Neural cell (in vitro differentiated cells): ENCODE measurements at regions not wholly inside any gene's neighbourhood (a gene's known extent, or its start where the extent isn't known, plus 50 kb on each side); places are given as distances from the start of the nearest gene placed in this dataset.

Experiments
- H2AFZ ChIP-seq: fragments of 200-600, 300-800 bp; sonication (generic), shearing (Covaris generic); 2 replicates; pipeline ENCODE4 v1.6.0; 2014; ENCODE audit warnings: low read depth, mild to moderate bottlenecking, antibody characterized with exemption, low read length, moderate library complexity
- H3F3A ChIP-seq: fragments of 200-600 bp; shearing (Covaris generic); 2 replicates; pipeline ENCODE4 v1.6.1; 2016; ENCODE audit warnings: mild to moderate bottlenecking, moderate library complexity, mixed read lengths, antibody characterized with exemption, low read length; ENCODE audit not compliant: insufficient read depth, poor library complexity, severe bottlenecking
- H3K27ac ChIP-seq: fragments of 200-600, 300-800 bp; sonication (generic), shearing (Covaris generic); 2 replicates; pipeline ENCODE4 v1.5.1; 2014; ENCODE audit warnings: mild to moderate bottlenecking, low read length, moderate library complexity
- H3K27me3 ChIP-seq: fragments of 300-800, 200-600 bp; sonication (generic), shearing (Covaris generic); 2 replicates; pipeline ENCODE4 v1.6.0; 2014; ENCODE audit warnings: mild to moderate bottlenecking, low read depth, low read length, moderate library complexity; ENCODE audit not compliant: insufficient read depth
- H3K36me3 ChIP-seq: fragments of 300-800, 200-600 bp; sonication (generic), shearing (Covaris generic); 2 replicates; pipeline ENCODE4 v1.5.1; 2014; ENCODE audit warnings: mild to moderate bottlenecking, antibody characterized with exemption, low read length, moderate library complexity; ENCODE audit not compliant: insufficient read depth
- H3K4me2 ChIP-seq: fragments of 300-800, 200-600 bp; sonication (generic), shearing (Covaris generic); 2 replicates; pipeline ENCODE4 v1.6.0; 2014; ENCODE audit warnings: mild to moderate bottlenecking, low read length
- H3K4me3 ChIP-seq: fragments of 300-800, 200-600 bp; sonication (generic), shearing (Covaris generic); 2 replicates; pipeline ENCODE4 v1.5.1; 2014; ENCODE audit warnings: mild to moderate bottlenecking, low read length, moderate library complexity
- H3K79me2 ChIP-seq: fragments of 200-600 bp; shearing (Covaris generic); replicated peaks from 2 replicates; pipeline ENCODE4 v1.6.0; 2014; ENCODE audit warnings: mild to moderate bottlenecking, low read length, moderate library complexity; ENCODE audit not compliant: insufficient read depth
- H3K9ac ChIP-seq: fragments of 300-800, 200-600 bp; sonication (generic), shearing (Covaris generic); 2 replicates; pipeline ENCODE4 v1.6.1; 2016; ENCODE audit warnings: mild to moderate bottlenecking, low read length, mixed read lengths
- H3K9me2 ChIP-seq: fragments of 200-600 bp; shearing (Covaris generic); 2 replicates; pipeline ENCODE4 v1.6.1; 2016; ENCODE audit warnings: mild to moderate bottlenecking, low read length, mixed read lengths; ENCODE audit not compliant: insufficient read depth
- H3K9me3 ChIP-seq: fragments of 200-600, 300-800 bp; sonication (generic), shearing (Covaris generic); 2 replicates; pipeline ENCODE4 v1.6.1; 2016; ENCODE audit warnings: mild to moderate bottlenecking, mixed run types, low read length, moderate library complexity, mixed read lengths
- H4K20me1 ChIP-seq: fragments of 200-600 bp; shearing (Covaris generic); 2 replicates; pipeline ENCODE4 v1.6.1; 2016; ENCODE audit warnings: mild to moderate bottlenecking, mixed run types; ENCODE audit not compliant: insufficient read depth
- EP300 ChIP-seq: fragments of 450-650 bp; conservative IDR thresholded peaks from 2 replicates; pipeline ENCODE4 v1.6.1; 2014; ENCODE audit warnings: antibody characterized with exemption, mild to moderate bottlenecking, moderate library complexity; ENCODE audit not compliant: poor library complexity, severe bottlenecking
- EZH2 ChIP-seq: fragments of 200-600, 300-800 bp; shearing (Covaris generic), sonication (generic); IDR thresholded peaks from 2 replicates; pipeline ENCODE4 v1.6.1; 2014; ENCODE audit warnings: antibody characterized with exemption, low read length, borderline replicate concordance, mild to moderate bottlenecking; ENCODE audit not compliant: insufficient read depth, poor library complexity, severe bottlenecking
- MXI1 ChIP-seq: fragments of 450-650 bp; conservative IDR thresholded peaks from 2 replicates; pipeline ENCODE4 v1.6.1; 2014; ENCODE audit warnings: antibody characterized with exemption, mild to moderate bottlenecking; ENCODE audit not compliant: poor library complexity, severe bottlenecking
- POLR2AphosphoS5 ChIP-seq: IDR thresholded peaks from 2 replicates; pipeline ENCODE4 v1.6.1; 2012
- RAD21 ChIP-seq: fragments of 450-650 bp; conservative IDR thresholded peaks from 2 replicates; pipeline ENCODE4 v1.6.1; 2014; ENCODE audit warnings: antibody characterized with exemption, mild to moderate bottlenecking, moderate library complexity
- SMC3 ChIP-seq: fragments of 450-650 bp; conservative IDR thresholded peaks from 2 replicates; pipeline ENCODE4 v1.6.1; 2014; ENCODE audit warnings: antibody characterized with exemption, mild to moderate bottlenecking, moderate library complexity; ENCODE audit not compliant: poor library complexity
- TAF1 ChIP-seq: IDR thresholded peaks from 2 replicates; pipeline ENCODE4 v1.6.1; 2012; ENCODE audit warnings: low read depth
- TF ChIP-seq, protein P1 (sequence below): fragments of 450-650 bp; IDR thresholded peaks from 2 replicates; pipeline ENCODE4 v1.5.1; 2014; ENCODE audit warnings: antibody characterized with exemption, mild to moderate bottlenecking, moderate library complexity; ENCODE audit not compliant: poor library complexity, severe bottlenecking
- TF ChIP-seq, protein P2 (sequence below): IDR thresholded peaks from 2 replicates; pipeline ENCODE4 v1.6.1; 2012; ENCODE audit warnings: borderline replicate concordance

DNA sequence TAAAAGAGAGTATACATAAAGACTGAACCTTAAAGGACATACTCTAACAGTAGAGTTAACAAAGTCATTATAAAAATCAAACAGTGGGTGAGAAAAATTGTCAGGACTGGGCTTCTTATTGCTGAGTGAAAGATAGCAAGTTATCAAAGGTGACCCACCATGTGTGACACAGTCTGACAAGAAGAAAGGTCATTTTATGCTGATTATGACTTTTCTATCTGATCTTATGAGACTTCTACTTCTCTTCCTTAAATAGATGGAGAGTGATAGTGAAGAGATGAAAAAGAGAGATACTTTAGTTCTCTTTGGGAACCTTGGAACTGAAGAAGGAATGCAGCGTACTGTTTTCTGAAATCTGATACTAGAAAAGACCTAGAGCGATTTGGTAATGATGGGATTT is 2157.1 kb downstream of the NCAM2 start:
- H3K9ac ChIP-seq: no peak overlapping the region
- no peak overlapping the region for H2AFZ ChIP-seq
- no peaks in the 10 kb centered on the region for H3K9me2 ChIP-seq
- TF ChIP-seq EZH2 (no peak), MXI1 (no peak), POLR2AphosphoS5 (no peak), RAD21 (no peak), EP300 (no peak), TAF1 (no peak), SMC3 (no peak)
- TF ChIP-seq, protein P1, sequence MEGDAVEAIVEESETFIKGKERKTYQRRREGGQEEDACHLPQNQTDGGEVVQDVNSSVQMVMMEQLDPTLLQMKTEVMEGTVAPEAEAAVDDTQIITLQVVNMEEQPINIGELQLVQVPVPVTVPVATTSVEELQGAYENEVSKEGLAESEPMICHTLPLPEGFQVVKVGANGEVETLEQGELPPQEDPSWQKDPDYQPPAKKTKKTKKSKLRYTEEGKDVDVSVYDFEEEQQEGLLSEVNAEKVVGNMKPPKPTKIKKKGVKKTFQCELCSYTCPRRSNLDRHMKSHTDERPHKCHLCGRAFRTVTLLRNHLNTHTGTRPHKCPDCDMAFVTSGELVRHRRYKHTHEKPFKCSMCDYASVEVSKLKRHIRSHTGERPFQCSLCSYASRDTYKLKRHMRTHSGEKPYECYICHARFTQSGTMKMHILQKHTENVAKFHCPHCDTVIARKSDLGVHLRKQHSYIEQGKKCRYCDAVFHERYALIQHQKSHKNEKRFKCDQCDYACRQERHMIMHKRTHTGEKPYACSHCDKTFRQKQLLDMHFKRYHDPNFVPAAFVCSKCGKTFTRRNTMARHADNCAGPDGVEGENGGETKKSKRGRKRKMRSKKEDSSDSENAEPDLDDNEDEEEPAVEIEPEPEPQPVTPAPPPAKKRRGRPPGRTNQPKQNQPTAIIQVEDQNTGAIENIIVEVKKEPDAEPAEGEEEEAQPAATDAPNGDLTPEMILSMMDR: no peak
- TF ChIP-seq, protein P2, sequence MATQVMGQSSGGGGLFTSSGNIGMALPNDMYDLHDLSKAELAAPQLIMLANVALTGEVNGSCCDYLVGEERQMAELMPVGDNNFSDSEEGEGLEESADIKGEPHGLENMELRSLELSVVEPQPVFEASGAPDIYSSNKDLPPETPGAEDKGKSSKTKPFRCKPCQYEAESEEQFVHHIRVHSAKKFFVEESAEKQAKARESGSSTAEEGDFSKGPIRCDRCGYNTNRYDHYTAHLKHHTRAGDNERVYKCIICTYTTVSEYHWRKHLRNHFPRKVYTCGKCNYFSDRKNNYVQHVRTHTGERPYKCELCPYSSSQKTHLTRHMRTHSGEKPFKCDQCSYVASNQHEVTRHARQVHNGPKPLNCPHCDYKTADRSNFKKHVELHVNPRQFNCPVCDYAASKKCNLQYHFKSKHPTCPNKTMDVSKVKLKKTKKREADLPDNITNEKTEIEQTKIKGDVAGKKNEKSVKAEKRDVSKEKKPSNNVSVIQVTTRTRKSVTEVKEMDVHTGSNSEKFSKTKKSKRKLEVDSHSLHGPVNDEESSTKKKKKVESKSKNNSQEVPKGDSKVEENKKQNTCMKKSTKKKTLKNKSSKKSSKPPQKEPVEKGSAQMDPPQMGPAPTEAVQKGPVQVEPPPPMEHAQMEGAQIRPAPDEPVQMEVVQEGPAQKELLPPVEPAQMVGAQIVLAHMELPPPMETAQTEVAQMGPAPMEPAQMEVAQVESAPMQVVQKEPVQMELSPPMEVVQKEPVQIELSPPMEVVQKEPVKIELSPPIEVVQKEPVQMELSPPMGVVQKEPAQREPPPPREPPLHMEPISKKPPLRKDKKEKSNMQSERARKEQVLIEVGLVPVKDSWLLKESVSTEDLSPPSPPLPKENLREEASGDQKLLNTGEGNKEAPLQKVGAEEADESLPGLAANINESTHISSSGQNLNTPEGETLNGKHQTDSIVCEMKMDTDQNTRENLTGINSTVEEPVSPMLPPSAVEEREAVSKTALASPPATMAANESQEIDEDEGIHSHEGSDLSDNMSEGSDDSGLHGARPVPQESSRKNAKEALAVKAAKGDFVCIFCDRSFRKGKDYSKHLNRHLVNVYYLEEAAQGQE: no peak
- H4K20me1 ChIP-seq: no peaks in the 10 kb centered on the region
- no peaks in the 10 kb centered on the region for H3K9me3 ChIP-seq
- H3K27me3 ChIP-seq: no peaks in the 10 kb centered on the region
- H3K4me3 ChIP-seq: no peak overlapping the region
- H3K36me3 ChIP-seq: no peaks in the 10 kb centered on the region
- no peak overlapping the region for H3K4me2 ChIP-seq
- H3F3A ChIP-seq: no peaks in the 10 kb centered on the region
- no peak overlapping the region for H3K27ac ChIP-seq
- H3K79me2 ChIP-seq: no peaks in the 10 kb centered on the region

DNA sequence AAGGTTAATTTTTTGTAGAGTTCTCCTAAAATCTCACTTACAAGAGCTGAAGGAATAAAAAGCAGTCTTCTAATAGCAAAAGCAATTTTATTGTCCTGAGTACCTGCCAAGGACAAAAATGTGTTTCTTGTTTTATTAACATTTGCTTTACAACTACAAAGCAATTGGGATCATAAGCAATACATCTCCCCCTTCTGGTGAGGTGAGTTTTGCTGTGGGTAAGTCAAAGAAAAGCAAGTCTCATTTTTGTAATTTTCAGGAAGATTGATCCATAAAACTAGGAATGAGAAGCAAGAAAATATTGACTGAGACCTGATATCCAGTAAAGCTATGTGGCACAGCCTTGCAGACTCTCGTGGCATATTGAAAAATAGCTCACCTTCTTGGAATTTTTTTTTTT is 2162.7 kb downstream of the NCAM2 start:
- H3K36me3 ChIP-seq: no peaks in the 10 kb centered on the region
- no peak for TF ChIP-seq SMC3
- TF ChIP-seq, protein P2: no peak
- TF ChIP-seq TAF1: no peak
- no peak for TF ChIP-seq MXI1
- TF ChIP-seq EP300: no peak
- TF ChIP-seq, protein P1: no peak
- no peak for TF ChIP-seq EZH2
- no peaks in the 10 kb centered on the region for H3F3A ChIP-seq
- no peak overlapping the region for H3K9ac ChIP-seq
- H3K27ac ChIP-seq: no peak overlapping the region
- H2AFZ ChIP-seq: no peak overlapping the region
- no peak overlapping the region for H3K4me3 ChIP-seq
- no peaks in the 10 kb centered on the region for H3K79me2 ChIP-seq
- H3K9me3 ChIP-seq: no peaks in the 10 kb centered on the region
- no peaks in the 10 kb centered on the region for H3K9me2 ChIP-seq
- no peaks in the 10 kb centered on the region for H3K27me3 ChIP-seq
- H4K20me1 ChIP-seq: no peaks in the 10 kb centered on the region
- H3K4me2 ChIP-seq: no peak overlapping the region
